Hematopoietic multipotent progenitor cell treated with erythropoietin and hydrocortisone succinate and interleukin-3 and kit ligand, for 6 days (in vitro differentiated cells): ENCODE measurements at regions not wholly inside any gene's neighbourhood (a gene's known extent, or its start where the extent isn't known, plus 50 kb on each side); places are given as distances from the start of the nearest gene placed in this dataset.
"Not testable (repeated sequence)": the region's sequence is repeated elsewhere in the genome, so short reads cannot be mapped to it uniquely, and the experiment has no call there.

Experiments
- DNase-seq: peaks from one replicate; pipeline ENCODE4 v3.0.0-alpha.2; 2015

- DNase-seq, result peak; percentile 25
Measured at GRCh38 chr15:62653122-62653521, 389.4 kb upstream of the TPM1 start.

DNA sequence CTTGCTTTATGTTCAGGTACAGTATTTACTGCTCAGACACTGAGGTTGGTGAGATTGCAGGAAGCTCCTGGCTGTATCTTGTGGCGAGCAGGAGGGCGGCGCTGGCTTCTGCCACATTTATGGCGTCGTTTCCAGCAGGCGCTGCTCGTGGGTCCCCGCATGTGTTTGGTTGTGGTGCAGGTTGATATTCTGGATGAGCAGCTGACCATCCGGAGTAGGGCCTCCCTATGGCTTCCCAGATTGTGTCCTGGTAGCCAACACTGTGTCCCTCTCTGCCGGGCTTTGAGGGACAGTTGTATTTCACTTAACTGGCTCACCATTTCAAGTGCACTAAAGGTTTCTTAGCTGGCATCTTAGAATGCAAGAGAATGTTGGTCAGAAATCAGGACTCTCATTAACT is 386.5 kb upstream of the TPM1 start:
- no peak for DNase-seq

DNA sequence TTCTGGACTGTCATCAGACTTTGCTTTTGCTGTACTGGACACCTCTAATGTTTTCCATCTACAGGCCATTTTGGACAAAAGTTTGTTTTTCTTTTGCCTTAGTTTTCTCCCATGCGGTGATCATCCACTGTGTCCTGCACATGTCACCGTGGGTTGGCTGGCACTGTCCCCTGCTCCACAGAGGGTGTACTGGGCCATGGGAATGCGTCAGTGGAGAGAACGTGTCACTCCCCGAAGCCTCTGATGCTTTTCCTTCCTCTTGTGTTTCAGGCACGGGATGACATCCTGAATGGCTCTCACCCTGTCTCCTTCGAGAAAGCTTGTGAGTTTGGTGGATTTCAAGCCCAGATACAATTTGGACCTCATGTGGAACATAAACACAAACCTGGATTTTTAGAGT is 385.0 kb upstream of the TPM1 start:
- DNase-seq, result not testable (repeated sequence)

GRCh38 chr15:62658498-62658897 is 384.0 kb upstream of the TPM1 start:
- no peak for DNase-seq

- DNase-seq, result no peak
Measured at GRCh38 chr15:62663547-62663946, 379.0 kb upstream of the TPM1 start.

DNA sequence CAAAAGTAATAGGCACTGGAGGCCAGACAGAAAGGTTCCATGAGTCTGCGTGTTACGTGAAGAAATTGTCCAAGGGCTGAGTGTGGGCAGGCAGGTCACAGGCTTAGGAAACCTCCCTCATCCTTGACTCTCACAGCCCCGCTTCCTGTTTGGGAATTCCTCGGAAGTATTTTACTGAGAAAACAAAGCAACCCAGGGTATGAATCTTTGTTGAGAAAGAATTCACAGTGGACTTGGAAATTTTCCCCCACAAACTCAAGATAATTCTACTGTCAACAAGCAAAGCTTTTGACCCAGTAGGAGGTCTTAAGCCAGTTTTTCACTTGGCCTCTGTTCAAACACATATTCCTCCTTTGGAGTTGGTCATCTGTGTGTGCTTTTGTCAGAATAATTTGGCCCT is 377.1 kb upstream of the TPM1 start:
- no peak for DNase-seq

GRCh38 chr15:62666046-62666445 is 376.5 kb upstream of the TPM1 start:
- peak; percentile 62 for DNase-seq

DNA sequence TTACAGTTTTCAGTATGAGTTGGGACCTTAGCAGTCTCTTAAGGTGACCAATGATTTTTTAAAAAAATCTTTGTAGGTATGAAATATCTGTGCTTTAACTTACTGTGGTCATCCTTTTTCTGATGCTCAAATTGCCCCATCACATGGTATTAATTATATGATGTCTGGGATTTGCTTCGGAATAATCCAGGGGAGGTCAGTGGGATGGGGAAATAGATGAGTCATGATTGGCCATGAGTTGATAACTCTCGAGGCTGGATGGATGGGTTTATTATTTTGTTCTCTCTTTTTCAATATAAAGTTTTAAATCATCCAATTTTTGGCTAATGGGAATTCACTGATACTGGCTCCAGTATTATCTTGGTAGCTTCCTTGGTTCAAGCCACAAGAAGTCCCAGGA is 370.3 kb upstream of the TPM1 start:
- DNase-seq, result no peak

- DNase-seq, result no peak
Measured at GRCh38 chr15:62676891-62677290, 365.7 kb upstream of the TPM1 start.

GRCh38 chr15:62681939-62682896 is 360.3 kb upstream of the TPM1 start:
- DNase-seq, result no peak

DNA sequence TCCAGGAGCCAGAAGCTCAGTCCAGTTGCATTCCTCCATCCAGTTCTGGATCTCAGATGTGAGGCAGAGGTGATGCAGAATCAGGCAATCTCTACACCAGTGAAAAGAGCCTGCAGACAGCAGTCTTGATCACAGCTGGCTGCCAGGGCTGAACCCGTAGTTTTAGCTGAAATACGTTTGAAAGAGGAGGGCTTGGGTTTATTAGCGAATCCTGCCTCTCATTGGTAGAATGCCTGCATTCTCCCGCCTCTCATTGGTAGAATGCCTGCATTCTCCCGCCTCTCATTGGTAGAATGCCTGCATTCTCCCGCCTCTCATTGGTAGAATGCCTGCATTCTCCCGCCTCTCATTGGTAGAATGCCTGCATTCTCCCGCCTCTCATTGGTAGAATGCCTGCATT is 359.4 kb upstream of the TPM1 start:
- not testable (repeated sequence) for DNase-seq

GRCh38 chr15:62684123-62684808 is 358.3 kb upstream of the TPM1 start:
- peak; percentile 6 for DNase-seq

DNA sequence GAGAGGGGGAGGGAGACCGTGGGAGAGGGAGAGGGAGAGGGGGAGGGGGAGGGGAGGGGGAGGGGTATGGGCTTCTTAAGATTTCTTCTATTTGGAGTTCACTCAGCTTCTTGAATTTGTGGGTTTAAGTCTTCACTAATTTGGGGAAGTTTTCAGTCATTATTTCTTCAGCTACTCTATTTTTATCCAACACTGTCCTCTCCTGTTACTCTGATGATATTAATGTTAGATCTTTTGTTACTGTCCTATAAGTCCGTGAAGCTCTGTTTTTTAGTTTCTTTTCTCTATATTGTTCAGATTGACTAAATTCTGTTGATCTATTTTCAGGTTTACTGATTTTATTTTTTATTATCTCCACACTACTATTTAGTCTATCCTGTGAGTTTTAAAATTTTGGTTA is 351.5 kb upstream of the TPM1 start:
- DNase-seq, result no peak

GRCh38 chr15:62697636-62698035 is 344.9 kb upstream of the TPM1 start:
- no peak for DNase-seq

DNA sequence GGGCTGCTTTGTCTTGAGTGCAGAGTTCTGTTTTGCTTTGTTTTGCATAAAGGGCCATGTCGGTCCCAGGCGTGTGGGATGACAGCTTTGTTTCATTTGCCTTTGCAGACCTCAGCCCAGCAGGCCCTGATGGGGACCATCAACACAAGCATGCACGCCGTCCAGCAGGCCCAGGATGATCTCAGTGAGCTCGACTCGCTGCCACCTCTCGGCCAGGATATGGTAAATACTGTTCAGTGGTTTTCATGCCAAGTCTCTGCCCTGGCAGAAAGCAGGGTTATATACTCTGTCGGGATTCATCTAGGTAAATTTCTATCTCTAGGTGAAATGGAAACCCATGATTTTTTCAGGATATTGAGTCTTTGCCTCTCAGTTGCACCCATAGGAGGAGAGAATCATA is 343.9 kb upstream of the TPM1 start:
- DNase-seq, result no peak

GRCh38 chr15:62706317-62706716 is 336.2 kb upstream of the TPM1 start:
- DNase-seq, result peak; percentile 7

DNA sequence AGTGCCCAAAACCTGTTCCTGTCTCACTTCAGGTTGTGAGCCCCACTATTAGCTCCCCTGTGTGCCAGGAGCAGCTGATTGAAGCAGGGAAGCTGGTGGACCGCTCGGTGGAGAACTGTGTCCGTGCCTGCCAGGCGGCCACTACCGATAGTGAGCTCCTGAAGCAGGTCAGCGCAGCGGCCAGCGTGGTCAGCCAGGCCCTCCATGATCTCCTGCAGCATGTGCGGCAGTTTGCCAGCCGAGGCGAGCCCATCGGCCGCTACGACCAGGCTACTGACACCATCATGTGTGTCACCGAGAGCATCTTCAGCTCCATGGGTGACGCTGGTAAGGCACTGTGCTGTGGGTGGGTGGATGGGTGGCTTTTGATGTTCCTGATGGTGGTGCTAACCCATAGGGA is 334.1 kb upstream of the TPM1 start:
- DNase-seq, result no peak

GRCh38 chr15:62709261-62709660 is 333.3 kb upstream of the TPM1 start:
- no peak for DNase-seq

DNA sequence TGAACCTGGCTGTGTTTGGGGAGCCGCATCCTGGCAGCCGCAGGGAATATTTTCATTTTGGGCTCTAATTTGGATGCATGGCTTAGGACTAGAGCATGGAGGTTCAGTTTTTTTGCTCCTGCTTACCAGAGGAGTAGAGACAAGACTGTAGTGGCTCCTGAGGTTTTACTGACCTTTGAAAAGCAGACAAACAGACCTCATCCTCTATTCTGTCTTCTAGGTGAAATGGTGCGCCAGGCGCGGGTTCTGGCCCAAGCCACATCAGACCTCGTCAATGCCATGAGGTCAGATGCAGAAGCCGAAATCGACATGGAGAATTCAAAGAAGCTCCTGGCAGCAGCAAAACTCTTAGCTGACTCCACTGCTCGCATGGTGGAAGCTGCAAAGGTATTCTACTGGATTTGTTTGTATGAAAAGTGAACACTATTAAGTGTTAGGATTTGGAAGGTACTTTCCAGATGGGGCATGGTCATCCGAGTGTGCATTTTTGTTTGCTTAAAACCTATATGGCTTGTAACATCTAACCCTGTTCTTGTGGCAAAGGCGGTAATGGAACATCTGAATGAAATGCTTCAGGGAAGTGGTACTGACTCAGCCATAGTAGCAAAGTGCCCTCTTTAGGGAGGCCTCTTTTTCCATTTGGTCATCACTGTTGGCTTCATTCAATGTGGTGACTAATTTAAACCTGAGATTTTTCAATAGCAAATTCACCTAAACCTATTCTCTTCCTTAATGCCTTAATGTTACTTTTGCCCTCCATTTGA is 330.7 kb upstream of the TPM1 start:
- DNase-seq, result no peak

- no peak for DNase-seq
Measured at GRCh38 chr15:62712455-62712839, 330.1 kb upstream of the TPM1 start.

GRCh38 chr15:62715946-62716345 is 326.6 kb upstream of the TPM1 start:
- no peak for DNase-seq

- no peak for DNase-seq
Measured at GRCh38 chr15:62717496-62717895, 325.1 kb upstream of the TPM1 start.

DNA sequence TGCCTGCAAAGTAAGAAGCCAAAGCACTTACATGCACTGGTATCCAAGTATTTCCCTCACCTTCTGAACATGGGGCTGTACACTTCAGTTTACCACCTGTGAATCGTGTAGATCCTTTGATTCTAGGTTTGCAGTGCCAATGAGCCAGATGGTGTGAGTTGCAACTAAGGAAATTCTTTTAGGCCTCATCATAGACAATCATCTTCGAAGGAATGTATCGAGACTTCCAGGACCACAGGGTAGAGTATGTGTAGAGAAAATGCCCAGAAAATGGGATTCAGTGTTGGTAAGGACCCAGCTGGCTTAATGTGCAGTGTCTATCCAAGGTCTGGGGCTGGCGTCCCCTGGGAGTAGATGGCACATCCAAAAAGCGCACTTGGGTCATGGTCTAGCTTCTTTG is 323.2 kb upstream of the TPM1 start:
- no peak for DNase-seq

DNA sequence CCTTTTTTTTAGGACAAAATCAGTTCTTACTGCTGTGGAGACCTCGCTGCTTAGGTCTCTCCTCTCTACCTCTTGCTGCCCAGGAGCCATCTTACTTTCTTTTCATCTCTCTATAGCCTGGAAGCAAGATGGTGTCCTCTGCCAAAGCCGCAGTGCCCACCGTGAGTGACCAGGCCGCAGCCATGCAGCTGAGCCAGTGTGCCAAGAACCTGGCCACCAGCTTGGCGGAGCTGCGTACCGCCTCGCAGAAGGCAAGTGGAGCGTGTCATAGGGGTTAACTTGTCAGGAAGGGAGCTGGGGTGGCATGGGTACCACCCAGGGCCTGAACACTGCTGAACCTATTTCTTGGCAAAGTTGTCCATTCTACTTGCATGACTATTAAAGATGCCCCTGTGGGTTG is 320.3 kb upstream of the TPM1 start:
- no peak for DNase-seq
